22Rv1 (cell line): ENCODE measurements at regions not wholly inside any gene's neighbourhood (a gene's known extent, or its start where the extent isn't known, plus 50 kb on each side); places are given as distances from the start of the nearest gene placed in this dataset.

Experiments
- ZFX ChIP-seq: fragments of 450-650 bp; IDR thresholded peaks from 2 replicates; pipeline ENCODE4 v1.6.1; 2017; ENCODE audit warnings: antibody characterized with exemption, borderline replicate concordance
- TF ChIP-seq, protein P1 (sequence below): fragments of 450-650 bp; IDR thresholded peaks from 2 replicates; pipeline ENCODE4 v1.5.1; 2017; ENCODE audit warnings: mild to moderate bottlenecking

GRCh38 chr7:17498230-17498629 is 199.8 kb downstream of the AHR start:
- TF ChIP-seq, protein P1, sequence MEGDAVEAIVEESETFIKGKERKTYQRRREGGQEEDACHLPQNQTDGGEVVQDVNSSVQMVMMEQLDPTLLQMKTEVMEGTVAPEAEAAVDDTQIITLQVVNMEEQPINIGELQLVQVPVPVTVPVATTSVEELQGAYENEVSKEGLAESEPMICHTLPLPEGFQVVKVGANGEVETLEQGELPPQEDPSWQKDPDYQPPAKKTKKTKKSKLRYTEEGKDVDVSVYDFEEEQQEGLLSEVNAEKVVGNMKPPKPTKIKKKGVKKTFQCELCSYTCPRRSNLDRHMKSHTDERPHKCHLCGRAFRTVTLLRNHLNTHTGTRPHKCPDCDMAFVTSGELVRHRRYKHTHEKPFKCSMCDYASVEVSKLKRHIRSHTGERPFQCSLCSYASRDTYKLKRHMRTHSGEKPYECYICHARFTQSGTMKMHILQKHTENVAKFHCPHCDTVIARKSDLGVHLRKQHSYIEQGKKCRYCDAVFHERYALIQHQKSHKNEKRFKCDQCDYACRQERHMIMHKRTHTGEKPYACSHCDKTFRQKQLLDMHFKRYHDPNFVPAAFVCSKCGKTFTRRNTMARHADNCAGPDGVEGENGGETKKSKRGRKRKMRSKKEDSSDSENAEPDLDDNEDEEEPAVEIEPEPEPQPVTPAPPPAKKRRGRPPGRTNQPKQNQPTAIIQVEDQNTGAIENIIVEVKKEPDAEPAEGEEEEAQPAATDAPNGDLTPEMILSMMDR: no peak
- TF ChIP-seq ZFX: no peak
